Testis (tissue), 2 donors: ENCODE measurements at regions not wholly inside any gene's neighbourhood (a gene's known extent, or its start where the extent isn't known, plus 50 kb on each side); places are given as distances from the start of the nearest gene placed in this dataset.

ENCODE experiments used
- DNase-seq: peaks from one replicate; pipeline ENCODE4 v3.0.0-alpha.2; 2019
- H3K27ac ChIP-seq, 2 donors: fragments of 200-600 bp; sonication (generic); one replicate each; pipeline ENCODE4 v1.5.1; 2019
- H3K27me3 ChIP-seq: fragments of 200-600 bp; sonication (generic); one replicate; pipeline ENCODE4 v1.5.1; 2019
- H3K36me3 ChIP-seq: fragments of 200-600 bp; sonication (generic); one replicate; pipeline ENCODE4 v1.5.1; 2017; ENCODE audit warnings: low read depth; ENCODE audit errors: missing control alignments
- H3K4me1 ChIP-seq: fragments of 200-600 bp; sonication (generic); one replicate; pipeline ENCODE4 v1.5.1; 2019
- H3K4me3 ChIP-seq, 2 donors: fragments of 200-600 bp; sonication (generic); one replicate each; pipeline ENCODE4 v1.5.1; 2017 to 2019
- H3K9me3 ChIP-seq: fragments of 200-600 bp; sonication (generic); one replicate; pipeline ENCODE4 v1.5.1; 2017
- POLR2A ChIP-seq: fragments of 450-650 bp; IDR thresholded peaks from one replicate; pipeline ENCODE4 v1.6.1; 2017; ENCODE audit warnings: antibody characterized with exemption, mild to moderate bottlenecking, moderate library complexity
- WGBS, 2 donors: methylation state at CpG; one replicate each; pipeline ENCODE4 v1.1.5; 2018; 5-methylcytosine and 5-hydroxymethylcytosine counted together
- intact Hi-C: fragments of 100-400 bp; cut with DNase I; formaldehyde crosslinking; loops from one replicate; pipeline ENCODE4 v1.15.1; 2023; ENCODE audit warnings: low total_unique reads
- TF ChIP-seq, protein P1 (sequence below), 3 experiments: fragments of 450-650 bp in 2 of 3; fragments of 200-600 bp in 1 of 3; sonication (generic) in 1 of 3; IDR thresholded peaks; one replicate each; pipeline ENCODE4 v1.5.1; 2016 to 2019; ENCODE audit warnings: antibody characterized with exemption in 3 of 3, mild to moderate bottlenecking in 2 of 3, moderate library complexity in 1 of 3

DNA sequence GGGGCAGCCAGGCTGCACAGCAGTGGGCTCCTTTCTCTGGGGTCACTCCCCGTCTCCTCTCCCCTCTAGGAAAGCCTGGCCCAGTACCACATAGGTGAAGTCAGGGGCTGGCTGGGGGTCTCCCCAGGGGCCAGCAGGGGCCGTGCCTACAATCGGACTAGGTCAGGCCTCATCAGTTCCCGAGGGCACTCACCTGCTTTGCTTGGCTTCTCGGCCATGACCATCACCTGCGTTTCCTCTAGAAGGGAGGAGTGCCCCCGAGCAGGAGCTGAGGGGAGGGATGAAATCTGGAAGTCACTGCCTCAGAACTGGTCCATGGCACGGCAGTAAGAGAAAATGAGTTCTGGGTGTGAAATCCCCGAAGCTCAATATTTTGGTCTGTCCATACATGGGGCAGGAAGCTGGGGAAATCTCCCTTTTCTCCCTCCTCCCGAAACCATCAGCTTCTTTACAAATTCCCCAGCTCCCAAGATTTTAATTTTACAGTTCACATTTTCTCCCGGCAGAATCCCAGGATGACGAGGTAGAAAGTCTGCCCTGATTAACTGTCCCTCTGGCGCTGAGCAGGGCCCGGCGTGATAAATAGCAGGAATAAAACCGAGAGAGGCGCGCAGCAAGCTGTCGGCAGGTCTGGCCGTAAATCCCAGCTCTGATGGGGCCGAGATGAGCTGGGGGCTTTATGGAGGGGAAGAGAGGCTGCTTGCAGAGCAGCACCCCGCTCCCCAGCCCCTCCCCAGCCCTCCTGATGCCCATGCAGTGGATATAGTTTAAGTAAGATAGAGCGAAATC lies 172.1 kb downstream of the RBFOX3 start:
- 71 to 75% methylated on average over 20 to 23 of the region's 23 CpGs for WGBS, 2 donors
- Histone ChIP-seq H3K36me3 (no peaks in the 10 kb centered on the region), H3K27ac (no peak overlapping the region), H3K4me1 (no peaks in the 10 kb centered on the region), H3K9me3 (no peaks in the 10 kb centered on the region), H3K4me3 (no peak overlapping the region), H3K27me3 (no peaks in the 10 kb centered on the region)
- TF ChIP-seq, protein P1, sequence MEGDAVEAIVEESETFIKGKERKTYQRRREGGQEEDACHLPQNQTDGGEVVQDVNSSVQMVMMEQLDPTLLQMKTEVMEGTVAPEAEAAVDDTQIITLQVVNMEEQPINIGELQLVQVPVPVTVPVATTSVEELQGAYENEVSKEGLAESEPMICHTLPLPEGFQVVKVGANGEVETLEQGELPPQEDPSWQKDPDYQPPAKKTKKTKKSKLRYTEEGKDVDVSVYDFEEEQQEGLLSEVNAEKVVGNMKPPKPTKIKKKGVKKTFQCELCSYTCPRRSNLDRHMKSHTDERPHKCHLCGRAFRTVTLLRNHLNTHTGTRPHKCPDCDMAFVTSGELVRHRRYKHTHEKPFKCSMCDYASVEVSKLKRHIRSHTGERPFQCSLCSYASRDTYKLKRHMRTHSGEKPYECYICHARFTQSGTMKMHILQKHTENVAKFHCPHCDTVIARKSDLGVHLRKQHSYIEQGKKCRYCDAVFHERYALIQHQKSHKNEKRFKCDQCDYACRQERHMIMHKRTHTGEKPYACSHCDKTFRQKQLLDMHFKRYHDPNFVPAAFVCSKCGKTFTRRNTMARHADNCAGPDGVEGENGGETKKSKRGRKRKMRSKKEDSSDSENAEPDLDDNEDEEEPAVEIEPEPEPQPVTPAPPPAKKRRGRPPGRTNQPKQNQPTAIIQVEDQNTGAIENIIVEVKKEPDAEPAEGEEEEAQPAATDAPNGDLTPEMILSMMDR (IDR thresholded peaks at IDR 0.05): no peak
- no peak for TF ChIP-seq POLR2A
- no peak for DNase-seq
- intact Hi-C loops: no loop called here

DNA sequence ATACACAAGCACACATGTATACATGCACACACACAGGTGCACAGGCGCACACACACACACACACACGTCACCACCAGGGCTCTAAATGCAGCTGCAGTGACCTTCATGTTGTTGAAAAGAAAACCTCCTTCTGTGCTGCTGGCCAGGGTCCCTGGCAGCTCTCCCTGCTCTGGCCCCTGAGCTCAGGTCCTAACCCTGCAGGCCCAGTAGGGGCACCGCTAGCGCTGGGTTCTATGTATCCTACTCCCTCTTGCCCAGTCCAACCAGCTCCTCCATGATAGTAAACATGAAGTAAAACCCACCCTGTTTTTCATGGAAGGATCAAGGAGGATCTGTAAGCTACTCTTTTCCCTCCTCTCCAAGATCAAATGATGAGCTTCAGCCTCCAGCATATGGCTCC lies 172.8 kb downstream of the RBFOX3 start:
- Histone ChIP-seq H3K4me3 (no peak overlapping the region), H3K27ac (no peak overlapping the region), H3K4me1 (no peaks in the 10 kb centered on the region), H3K36me3 (no peaks in the 10 kb centered on the region), H3K27me3 (no peaks in the 10 kb centered on the region), H3K9me3 (no peaks in the 10 kb centered on the region)
- intact Hi-C loops: no loop called here
- no peak for TF ChIP-seq POLR2A
- TF ChIP-seq, protein P1 (IDR thresholded peaks at IDR 0.05): no peak
- WGBS, 2 donors: 40 to 43% methylated on average over 1 to 4 of the region's 4 CpGs
- no peak for DNase-seq

DNA sequence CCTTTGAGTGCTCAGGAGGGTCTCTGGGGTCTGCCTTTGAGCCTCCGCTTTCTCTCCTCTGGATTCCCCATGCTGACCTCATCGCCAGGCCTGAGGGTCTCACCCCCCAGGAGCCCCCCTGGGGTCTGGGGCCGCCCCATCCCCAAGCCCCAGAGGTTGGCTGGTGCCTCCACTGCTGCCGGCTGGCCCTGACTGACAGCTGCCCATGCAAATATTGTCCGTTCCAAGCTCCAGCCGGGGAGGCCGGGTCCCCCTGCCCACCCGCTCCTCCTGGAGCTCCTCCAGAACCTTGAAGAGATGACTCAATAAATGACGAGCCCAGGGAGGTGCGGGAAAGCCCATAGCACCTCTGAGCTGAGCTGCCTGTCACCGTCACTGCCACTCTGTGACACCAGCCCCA lies 173.8 kb downstream of the RBFOX3 start:
- WGBS, 2 donors: 73 to 84% methylated on average over 3 to 11 of the region's 11 CpGs
- H3K27me3 ChIP-seq: no peaks in the 10 kb centered on the region

DNA sequence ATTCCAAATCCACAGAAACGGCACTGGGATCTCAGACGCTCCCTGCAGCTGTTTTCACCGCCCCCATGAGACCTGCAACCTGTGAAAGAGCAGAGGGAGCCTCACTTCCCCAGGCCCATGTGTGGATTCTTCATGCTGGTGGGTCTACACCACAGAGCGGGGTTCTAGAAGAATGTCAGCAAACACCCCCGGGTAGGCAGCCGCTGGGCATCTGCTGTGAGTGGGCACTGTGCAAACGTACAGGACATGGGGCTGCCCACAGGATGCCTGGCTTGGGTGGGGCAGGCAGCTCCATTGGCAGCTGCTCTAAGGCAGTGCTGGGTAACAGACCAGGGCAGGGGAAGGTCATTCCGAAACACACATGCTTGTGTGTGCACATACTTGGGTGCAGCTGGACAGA lies 174.9 kb downstream of the RBFOX3 start:
- no peak for DNase-seq

More for the DNA sequence above, 173.8 kb downstream of the RBFOX3 start:
- Histone ChIP-seq H3K36me3 (no peaks in the 10 kb centered on the region), H3K27ac (no peak overlapping the region), H3K4me1 (no peaks in the 10 kb centered on the region), H3K9me3 (no peaks in the 10 kb centered on the region), H3K4me3 (no peak overlapping the region)
- TF ChIP-seq, protein P1 (IDR thresholded peaks at IDR 0.05): no peak
- no peak for TF ChIP-seq POLR2A
- no peak for DNase-seq
- intact Hi-C loops: no loop called here

More for the DNA sequence above, 174.9 kb downstream of the RBFOX3 start:
- Histone ChIP-seq H3K4me3 (no peak overlapping the region), H3K27me3 (no peaks in the 10 kb centered on the region), H3K27ac (no peak overlapping the region), H3K36me3 (no peaks in the 10 kb centered on the region), H3K9me3 (no peaks in the 10 kb centered on the region), H3K4me1 (no peaks in the 10 kb centered on the region)
- intact Hi-C loops: no loop called here
- TF ChIP-seq, protein P1 (IDR thresholded peaks at IDR 0.05): no peak
- no peak for TF ChIP-seq POLR2A
- 82 to 92% methylated on average over 8 of the region's 8 CpGs for WGBS, 2 donors
